CD4-positive, alpha-beta memory T cell (primary cell): ENCODE measurements at regions not wholly inside any gene's neighbourhood (a gene's known extent, or its start where the extent isn't known, plus 50 kb on each side); places are given as distances from the start of the nearest gene placed in this dataset.
"Not testable (repeated sequence)": the region's sequence is repeated elsewhere in the genome, so short reads cannot be mapped to it uniquely, and the experiment has no call there.

Source experiments
- CTCF ChIA-PET: fragments of 350-600 bp; sonication (Branson Sonifier 250); formaldehyde crosslinking; loops from one replicate; lab custom pipeline; 2021; ENCODE audit warnings: inconsistent platforms; ENCODE audit not compliant: partially characterized antibody; lab: Charles Lee
- POLR2A ChIA-PET: fragments of 350-600 bp; sonication (Branson Sonifier 250); formaldehyde crosslinking; loops from one replicate; lab custom pipeline; 2021; ENCODE audit not compliant: partially characterized antibody; lab: Charles Lee
- DNase-seq, 5 donors: peaks; one replicate each; pipeline versions ENCODE4 v3.0.0 to v3.0.0-alpha.2; 2020 to 2022; ENCODE audit warnings: mixed read lengths in 1 of 5
- H3K27ac ChIP-seq: one replicate; pipeline ENCODE4 v1.7.0; 2013; ENCODE audit warnings: low read depth, low read length
- H3K27me3 ChIP-seq: 2 replicates; pipeline ENCODE4 v1.7.0; 2013; ENCODE audit warnings: mild to moderate bottlenecking, low read length, moderate library complexity; ENCODE audit not compliant: insufficient read depth
- H3K36me3 ChIP-seq: 2 replicates; pipeline ENCODE4 v1.7.0; 2013; ENCODE audit warnings: mild to moderate bottlenecking, low read length, moderate library complexity; ENCODE audit not compliant: insufficient read depth
- H3K4me1 ChIP-seq: 2 replicates; pipeline ENCODE4 v1.7.0; 2013; ENCODE audit warnings: mild to moderate bottlenecking, low read length, moderate library complexity; ENCODE audit not compliant: insufficient read depth
- H3K4me3 ChIP-seq, 2 donors: one replicate each; pipeline ENCODE4 v1.7.0; 2013; ENCODE audit warnings: low read length in 2 of 2, mild to moderate bottlenecking in 1 of 2
- H3K9me3 ChIP-seq, 2 donors: one replicate each; pipeline ENCODE4 v1.7.0; 2013; ENCODE audit warnings: low read length in 2 of 2, control low read depth in 1 of 2; ENCODE audit not compliant: control insufficient read depth in 1 of 2
- H3K27ac Mint-ChIP-seq, 7 donors: one replicate each; pipeline ENCODE4 v1.8.0; 2020 to 2021; ENCODE audit warnings: mixed read lengths in 7 of 7, mild to moderate bottlenecking in 6 of 7, inconsistent platforms in 3 of 7, moderate library complexity in 3 of 7
- H3K27me3 Mint-ChIP-seq, 2 donors: one replicate each; pipeline ENCODE4 v1.8.0; 2020 to 2021; ENCODE audit warnings: mixed read lengths in 2 of 2
- H3K36me3 Mint-ChIP-seq, 2 donors: one replicate each; pipeline ENCODE4 v1.8.0; 2020 to 2021; ENCODE audit warnings: mixed read lengths in 2 of 2, inconsistent platforms in 1 of 2, mild to moderate bottlenecking in 1 of 2
- H3K4me1 Mint-ChIP-seq, 4 donors: one replicate each; pipeline ENCODE4 v1.8.0; 2020 to 2021; ENCODE audit warnings: mixed read lengths in 4 of 4, mild to moderate bottlenecking in 1 of 4
- H3K4me3 Mint-ChIP-seq, 8 donors: one replicate each; pipeline ENCODE4 v1.8.0; 2020 to 2021; ENCODE audit warnings: mixed read lengths in 8 of 8, mild to moderate bottlenecking in 7 of 8, moderate library complexity in 6 of 8, inconsistent platforms in 3 of 8
- H3K9me3 Mint-ChIP-seq, 8 donors: one replicate each; pipeline ENCODE4 v1.8.0; 2020 to 2021; ENCODE audit warnings: mixed read lengths in 8 of 8, mild to moderate bottlenecking in 5 of 8, inconsistent platforms in 3 of 8, moderate library complexity in 1 of 8
- intact Hi-C: fragments of 100-400 bp; cut with micrococcal nuclease; formaldehyde crosslinking; loops from one replicate; pipeline ENCODE4 v1.15.1; 2023

DNA sequence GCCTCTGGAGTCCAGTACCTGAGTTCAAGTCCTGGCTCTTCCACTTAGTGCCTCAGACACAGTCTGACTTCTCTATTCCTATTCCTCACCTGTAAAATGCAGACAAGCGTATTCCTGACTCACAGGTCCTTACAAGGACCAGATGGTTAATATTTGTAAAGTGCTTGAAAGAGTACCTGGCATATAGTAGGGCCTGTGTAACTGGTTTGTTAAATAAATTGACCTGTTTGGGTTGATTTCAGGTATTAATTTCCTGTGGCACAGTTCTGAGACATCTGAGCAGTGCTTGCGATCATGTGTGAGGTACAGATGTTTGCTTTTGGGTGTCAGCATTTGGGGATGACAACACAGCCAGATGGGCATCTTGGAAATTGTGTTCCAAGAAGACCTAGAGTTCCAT lies 127.5 kb downstream of the APIP start:
- no peak for DNase-seq
- no peak overlapping the region for H3K27ac ChIP-seq
- no peaks in the 10 kb centered on the region for H3K4me1 ChIP-seq
- H3K27me3 ChIP-seq = no peaks in the 10 kb centered on the region
- H3K27me3 Mint-ChIP-seq = peaks cover 11 to 12% of the 10 kb centered on the region in 2 donors
- CTCF ChIA-PET = no interaction called here
- H3K4me3 Mint-ChIP-seq = no peak overlapping the region
- no peaks in the 10 kb centered on the region for H3K36me3 ChIP-seq
- no peaks in the 10 kb centered on the region for H3K4me1 Mint-ChIP-seq
- H3K27ac Mint-ChIP-seq = no peak overlapping the region
- intact Hi-C loops = no loop called here
- H3K9me3 Mint-ChIP-seq = peaks cover 0 to 6% (median 3%) of the 10 kb centered on the region in 8 donors
- no peaks in the 10 kb centered on the region for H3K9me3 ChIP-seq
- POLR2A ChIA-PET = no interaction called here
- peaks cover 0 to 8% of the 10 kb centered on the region in 2 donors for H3K36me3 Mint-ChIP-seq
- H3K4me3 ChIP-seq = no peak overlapping the region

DNA sequence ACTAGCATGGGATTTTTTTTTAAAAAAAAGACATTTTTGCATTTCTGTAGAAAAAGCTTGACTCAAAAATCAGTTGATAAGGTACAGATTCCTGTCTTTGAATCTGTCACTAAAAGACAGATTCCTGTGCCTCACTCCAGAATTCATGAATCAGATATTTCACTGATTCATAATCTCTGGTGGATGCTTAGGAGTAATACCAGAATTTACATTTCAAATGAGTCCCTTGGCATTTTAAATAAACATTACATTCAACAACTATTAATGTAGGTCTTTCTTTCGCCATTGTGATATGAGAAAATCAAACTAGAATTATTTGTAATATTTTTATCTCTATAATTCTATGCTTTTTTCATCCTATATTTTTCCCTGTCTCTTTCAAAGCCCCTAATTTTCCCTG lies 128.3 kb downstream of the APIP start:
- Histone ChIP-seq H3K9me3 (no peaks in the 10 kb centered on the region), H3K36me3 (no peaks in the 10 kb centered on the region), H3K4me1 (no peaks in the 10 kb centered on the region), H3K27ac (no peak overlapping the region), H3K27me3 (no peaks in the 10 kb centered on the region), H3K4me3 (no peak overlapping the region)
- intact Hi-C loops = no loop called here
- no peak for DNase-seq
- Mint-ChIP-seq H3K4me3 (no peak overlapping the region), H3K36me3 (peaks cover 0 to 8% of the 10 kb centered on the region in 2 donors), H3K27ac (no peak overlapping the region), H3K4me1 (no peaks in the 10 kb centered on the region), H3K9me3 (peaks cover 0 to 7% (median 4%) of the 10 kb centered on the region in 8 donors), H3K27me3 (peaks cover 11 to 13% of the 10 kb centered on the region in 2 donors)
- ChIA-PET POLR2A (no interaction called here), CTCF (no interaction called here)

DNA sequence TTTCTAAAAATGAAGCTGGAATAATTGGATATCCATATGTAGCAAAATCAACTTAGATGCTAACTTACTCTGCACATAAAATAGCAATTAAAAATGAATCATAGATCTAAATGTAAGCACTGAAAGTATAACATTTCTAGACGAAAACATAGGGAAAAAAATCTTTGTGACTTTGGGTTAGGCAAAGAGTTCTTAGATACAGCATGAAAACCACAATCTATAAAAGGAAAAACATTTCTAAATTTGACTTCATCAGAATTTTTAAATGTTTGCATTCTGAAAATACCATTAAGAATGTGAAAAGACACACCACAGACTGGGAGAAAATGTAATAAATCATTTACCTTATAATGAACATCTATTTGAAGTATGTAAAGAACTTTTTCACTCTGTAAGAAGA lies 128.8 kb downstream of the APIP start:
- Histone ChIP-seq H3K9me3 (no peaks in the 10 kb centered on the region), H3K4me3 (no peak overlapping the region), H3K36me3 (no peaks in the 10 kb centered on the region), H3K27me3 (no peaks in the 10 kb centered on the region), H3K4me1 (no peaks in the 10 kb centered on the region), H3K27ac (no peak overlapping the region)
- Mint-ChIP-seq H3K4me3 (no peak overlapping the region), H3K27ac (no peak overlapping the region), H3K27me3 (peaks cover 10 to 13% of the 10 kb centered on the region in 2 donors), H3K4me1 (no peaks in the 10 kb centered on the region), H3K9me3 (peaks cover 0 to 7% (median 4%) of the 10 kb centered on the region in 8 donors), H3K36me3 (peaks cover 0 to 8% of the 10 kb centered on the region in 2 donors)
- CTCF ChIA-PET = no interaction called here
- POLR2A ChIA-PET = no interaction called here
- no peak for DNase-seq
- intact Hi-C loops = no loop called here

DNA sequence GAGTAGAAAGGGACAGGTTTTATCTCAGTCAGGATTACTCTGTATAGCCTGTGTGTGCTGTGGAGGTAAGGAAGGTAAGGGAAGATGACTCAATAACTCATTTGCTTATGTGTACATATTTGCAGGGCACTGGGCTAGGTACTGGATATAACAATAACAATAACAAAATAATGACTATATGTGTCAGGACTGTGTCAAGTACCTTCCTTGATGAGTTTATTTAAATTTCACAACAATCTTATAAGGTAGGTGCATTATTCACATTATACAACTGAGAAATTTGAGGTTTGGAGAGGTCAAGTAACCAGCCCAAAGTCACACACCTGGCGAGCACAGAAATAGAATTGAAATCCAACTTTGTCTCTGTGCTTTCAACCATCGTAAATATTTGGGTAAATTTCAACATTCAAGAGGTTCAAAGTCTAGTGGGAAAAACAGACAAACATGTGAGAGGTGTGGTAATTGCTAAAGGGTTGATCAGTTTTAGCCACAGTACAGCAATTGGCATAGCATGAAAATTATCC lies 131.8 kb downstream of the APIP start:
- H3K27me3 ChIP-seq = no peaks in the 10 kb centered on the region
- Mint-ChIP-seq H3K27ac (no peak overlapping the region), H3K4me3 (no peak overlapping the region), H3K4me1 (no peaks in the 10 kb centered on the region), H3K27me3 (peaks cover 15 to 21% of the 10 kb centered on the region in 2 donors), H3K36me3 (peaks cover 0 to 5% of the 10 kb centered on the region in 2 donors), H3K9me3 (peaks cover 0 to 11% (median 2%) of the 10 kb centered on the region in 8 donors)
- H3K9me3 ChIP-seq = no peaks in the 10 kb centered on the region
- H3K36me3 ChIP-seq = no peaks in the 10 kb centered on the region
- ChIA-PET POLR2A (no interaction called here), CTCF (no interaction called here)
- DNase-seq = no peak
- intact Hi-C loops = no loop called here
- no peak overlapping the region for H3K27ac ChIP-seq
- H3K4me1 ChIP-seq = no peaks in the 10 kb centered on the region
- no peak overlapping the region for H3K4me3 ChIP-seq

DNA sequence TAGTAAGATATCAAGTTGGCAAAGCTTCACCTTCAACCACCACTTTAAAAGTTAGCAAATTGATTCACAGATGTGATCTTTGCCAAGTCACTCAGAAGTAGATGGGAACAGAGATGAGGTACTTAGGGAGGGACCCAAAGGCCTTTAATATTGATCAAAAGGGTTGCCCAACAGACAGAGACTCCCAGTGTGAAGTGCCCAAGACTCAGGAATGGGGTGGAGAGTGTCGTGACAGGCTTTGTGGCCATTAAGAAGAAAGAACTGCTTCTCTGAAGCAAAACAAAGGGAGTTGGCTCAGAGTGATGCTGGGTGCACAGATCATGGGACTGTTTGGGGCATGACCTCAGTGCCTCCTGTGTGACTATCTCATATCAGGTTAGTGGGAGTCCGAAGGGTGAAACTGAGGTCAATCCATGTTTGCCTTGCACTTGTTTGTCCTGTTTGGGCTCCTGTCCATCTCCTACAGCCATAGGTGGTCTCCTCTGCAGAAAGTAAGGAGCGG lies 132.3 kb downstream of the APIP start:
- POLR2A ChIA-PET = no interaction called here
- no peaks in the 10 kb centered on the region for H3K36me3 ChIP-seq
- H3K36me3 Mint-ChIP-seq = peaks cover 0 to 2% of the 10 kb centered on the region in 2 donors
- H3K27ac ChIP-seq = no peak overlapping the region
- no peaks in the 10 kb centered on the region for H3K9me3 ChIP-seq
- intact Hi-C loops = no loop called here
- H3K9me3 Mint-ChIP-seq = peaks cover 0 to 11% (median 2%) of the 10 kb centered on the region in 8 donors
- no peaks in the 10 kb centered on the region for H3K4me1 ChIP-seq
- H3K27ac Mint-ChIP-seq = no peak overlapping the region
- H3K27me3 ChIP-seq = no peaks in the 10 kb centered on the region
- no peak overlapping the region for H3K4me3 Mint-ChIP-seq
- CTCF ChIA-PET = no interaction called here
- no peaks in the 10 kb centered on the region for H3K4me1 Mint-ChIP-seq
- H3K27me3 Mint-ChIP-seq = peaks cover 19 to 25% of the 10 kb centered on the region in 2 donors
- no peak overlapping the region for H3K4me3 ChIP-seq
- no peak for DNase-seq

DNA sequence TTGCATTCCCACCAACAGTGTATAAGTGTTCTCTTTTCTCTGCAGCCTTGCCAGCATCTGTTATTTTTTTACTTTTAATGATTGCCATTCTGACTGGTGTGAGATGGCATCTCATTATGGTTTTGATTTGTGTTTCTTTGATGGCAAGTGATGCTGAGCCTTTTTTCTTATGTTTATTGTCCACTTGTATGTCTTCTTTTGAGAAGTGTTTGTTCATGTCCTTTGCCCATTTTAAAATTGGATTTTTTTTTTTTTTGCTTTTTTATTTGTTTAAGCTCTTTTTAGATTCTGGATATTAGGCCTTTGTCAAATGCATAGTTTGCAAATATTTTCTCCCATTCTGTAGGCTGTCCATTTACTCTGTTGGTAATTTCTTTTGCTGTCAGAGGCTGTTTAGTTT lies 134.4 kb downstream of the APIP start:
- H3K9me3 ChIP-seq, H3K4me3 ChIP-seq, H3K27ac Mint-ChIP-seq, H3K27me3 ChIP-seq, POLR2A ChIA-PET, H3K4me1 ChIP-seq, H3K4me3 Mint-ChIP-seq, DNase-seq, H3K36me3 ChIP-seq, H3K4me1 Mint-ChIP-seq, H3K36me3 Mint-ChIP-seq, CTCF ChIA-PET, intact Hi-C loops, H3K27ac ChIP-seq: not testable (repeated sequence)
- H3K27me3 Mint-ChIP-seq = peaks cover 19 to 27% of the 10 kb centered on the region in 2 donors
- peaks cover 0 to 11% (median 2%) of the 10 kb centered on the region in 8 donors for H3K9me3 Mint-ChIP-seq

DNA sequence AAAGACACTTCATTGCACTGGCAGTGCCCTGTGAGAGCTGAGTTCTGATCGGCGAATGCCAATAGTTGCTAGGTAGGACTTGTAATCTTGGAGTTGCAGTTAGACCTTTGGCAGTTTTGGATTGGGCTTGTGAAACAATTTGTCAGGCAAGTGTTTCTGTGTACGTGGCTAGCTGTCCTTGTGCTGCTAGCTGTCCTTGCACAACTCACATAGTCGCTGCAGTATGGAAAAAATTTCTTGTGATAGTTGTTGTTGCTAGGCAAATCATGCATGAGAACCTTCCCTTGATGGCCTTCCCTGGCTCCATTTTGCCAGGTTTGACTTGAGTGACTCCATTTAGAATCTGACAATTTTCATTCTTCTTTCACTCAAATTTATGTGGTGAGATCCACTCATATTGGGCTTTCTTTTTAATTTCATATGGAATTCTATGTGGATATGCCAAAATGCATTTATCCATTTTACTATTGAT lies 140.7 kb downstream of the APIP start:
- Histone ChIP-seq H3K4me1 (no peaks in the 10 kb centered on the region), H3K4me3 (no peak overlapping the region), H3K36me3 (no peaks in the 10 kb centered on the region), H3K27me3 (no peaks in the 10 kb centered on the region), H3K9me3 (no peaks in the 10 kb centered on the region), H3K27ac (no peak overlapping the region)
- no peak for DNase-seq
- CTCF ChIA-PET = no interaction called here
- Mint-ChIP-seq H3K4me3 (no peak overlapping the region), H3K4me1 (no peaks in the 10 kb centered on the region), H3K27ac (no peak overlapping the region), H3K36me3 (no peaks in the 10 kb centered on the region), H3K9me3 (peaks cover 0 to 4% (median 1%) of the 10 kb centered on the region in 8 donors), H3K27me3 (peaks cover 11 to 25% of the 10 kb centered on the region in 2 donors)
- intact Hi-C loops = no loop called here
- POLR2A ChIA-PET = no interaction called here
